ENCODE measurements at regions not wholly inside any gene's neighbourhood (a gene's known extent, or its start where the extent isn't known, plus 50 kb on each side); places are given as distances from the start of the nearest gene placed in this dataset.

GRCh38 chr18:68623342-68623741 lies 91.6 kb downstream of the TMX3 start:
- peak; percentile 69 for DNase-seq (ENCODE audit: low read depth)

- DNase-seq (ENCODE audit: low read depth) = no peak
Measured at GRCh38 chr18:68611311-68611710, 103.6 kb downstream of the TMX3 start.

- no peak for DNase-seq (ENCODE audit: low read depth)
Measured at GRCh38 chr18:68608851-68609490, 105.9 kb downstream of the TMX3 start.

- no peak for DNase-seq (ENCODE audit: low read depth)
Measured at GRCh38 chr18:68607852-68608251, 107.1 kb downstream of the TMX3 start.

GRCh38 chr18:68604256-68604655 lies 110.7 kb downstream of the TMX3 start:
- DNase-seq (ENCODE audit: low read depth) = no peak

GRCh38 chr18:68596016-68596415 lies 118.9 kb downstream of the TMX3 start:
- no peak for DNase-seq (ENCODE audit: low read depth)

- no peak for DNase-seq (ENCODE audit: low read depth)
Measured at GRCh38 chr18:68588169-68588568, 126.7 kb downstream of the TMX3 start.

GRCh38 chr18:68583685-68584084 lies 131.2 kb downstream of the TMX3 start:
- DNase-seq (ENCODE audit: low read depth) = no peak

GRCh38 chr18:68574311-68574710 lies 140.6 kb downstream of the TMX3 start:
- no peak for DNase-seq (ENCODE audit: low read depth)

- no peak for DNase-seq (ENCODE audit: low read depth)
Measured at GRCh38 chr18:68569936-68570335, 145.0 kb downstream of the TMX3 start.

- no peak for DNase-seq (ENCODE audit: low read depth)
Measured at GRCh38 chr18:68568364-68569155, 146.3 kb downstream of the TMX3 start.

GRCh38 chr18:68566991-68567390 lies 147.9 kb downstream of the TMX3 start:
- DNase-seq (ENCODE audit: low read depth) = no peak

- DNase-seq (ENCODE audit: low read depth) = peak; percentile 9
Measured at GRCh38 chr18:68564961-68565360, 149.9 kb downstream of the TMX3 start.

- DNase-seq (ENCODE audit: low read depth) = no peak
Measured at GRCh38 chr18:68564351-68564750, 150.6 kb downstream of the TMX3 start.

- DNase-seq (ENCODE audit: low read depth) = no peak
Measured at GRCh38 chr18:68560128-68560527, 154.8 kb downstream of the TMX3 start.

GRCh38 chr18:68557183-68557582 lies 157.7 kb downstream of the TMX3 start:
- DNase-seq (ENCODE audit: low read depth) = no peak

- DNase-seq (ENCODE audit: low read depth) = no peak
Measured at GRCh38 chr18:68555879-68556301, 159.0 kb downstream of the TMX3 start.

- no peak for DNase-seq (ENCODE audit: low read depth)
Measured at GRCh38 chr18:68548904-68549870, 165.7 kb downstream of the TMX3 start.

- DNase-seq (ENCODE audit: low read depth) = no peak
Measured at GRCh38 chr18:68543344-68543743, 171.6 kb downstream of the TMX3 start.

GRCh38 chr18:68542846-68543245 lies 172.1 kb downstream of the TMX3 start:
- DNase-seq (ENCODE audit: low read depth) = no peak

- DNase-seq (ENCODE audit: low read depth) = no peak
Measured at GRCh38 chr18:68533641-68534040, 181.3 kb downstream of the TMX3 start.

GRCh38 chr18:68532328-68532885 lies 182.5 kb downstream of the TMX3 start:
- DNase-seq (ENCODE audit: low read depth) = no peak
